WTC11 (cell line): ENCODE measurements at regions not wholly inside any gene's neighbourhood (a gene's known extent, or its start where the extent isn't known, plus 50 kb on each side); places are given as distances from the start of the nearest gene placed in this dataset.

ENCODE experiments used
- IRF2 ChIP-seq: sonication (generic); formaldehyde crosslinking; IDR thresholded peaks from 2 replicates; pipeline ENCODE4 v1.8.0; 2022; ENCODE audit warnings: low read depth, missing genetic modification reagents, borderline replicate concordance
- NR3C1 ChIP-seq: sonication (generic); formaldehyde crosslinking; conservative IDR thresholded peaks from 2 replicates; pipeline ENCODE4 v1.8.1; 2023; ENCODE audit warnings: low read depth, mild to moderate bottlenecking, missing genetic modification reagents
- OVOL2 ChIP-seq: fragments of 250-450 bp; sonication (Bioruptor Pico); IDR thresholded peaks from 2 replicates; pipeline ENCODE4 v1.9.0; 2021; ENCODE audit warnings: mild to moderate bottlenecking, borderline replicate concordance
- TF ChIP-seq, protein P1 (sequence below): fragments of 200-600 bp; IDR thresholded peaks from 2 replicates; pipeline ENCODE4 v1.8.0; 2022; ENCODE audit warnings: antibody characterized with exemption

DNA sequence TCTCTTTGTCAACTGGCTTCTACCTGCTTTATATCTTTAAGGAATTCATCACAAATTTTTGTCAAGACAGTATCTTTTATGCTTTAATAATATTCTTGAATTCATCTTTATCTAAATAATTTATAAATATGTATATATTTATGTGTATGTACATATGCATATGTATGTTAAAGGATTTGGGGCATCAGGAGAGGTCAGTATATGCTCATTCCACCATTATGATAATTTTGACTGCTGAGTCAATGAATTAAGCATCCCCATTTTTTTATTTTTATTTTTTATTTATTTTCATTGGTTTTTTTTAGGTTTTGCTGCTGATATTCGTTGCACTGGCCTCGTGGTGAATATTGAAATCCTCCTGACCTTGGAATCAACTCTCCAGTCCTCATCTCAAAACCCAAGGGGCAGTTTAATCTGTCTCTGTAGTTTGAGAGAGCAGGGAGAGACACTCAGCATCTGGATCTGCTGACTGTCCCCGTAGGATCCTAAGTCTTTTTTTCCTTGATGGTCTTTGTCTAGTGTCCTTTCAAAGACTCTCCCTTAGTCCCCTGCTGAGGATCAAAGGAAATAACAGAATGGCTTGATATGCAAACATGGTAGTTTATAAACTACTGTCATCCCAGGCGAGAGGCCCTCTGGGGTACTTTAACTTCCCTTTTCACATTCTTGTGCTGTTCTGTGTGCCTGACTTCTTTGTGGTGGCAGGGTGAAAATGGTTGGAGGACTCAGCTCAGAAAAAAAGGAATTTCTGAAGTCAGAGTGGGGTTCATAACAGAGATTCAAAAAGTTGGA is 218.7 kb downstream of the DIO2 start:
- TF ChIP-seq OVOL2 = no peak
- TF ChIP-seq, protein P1, sequence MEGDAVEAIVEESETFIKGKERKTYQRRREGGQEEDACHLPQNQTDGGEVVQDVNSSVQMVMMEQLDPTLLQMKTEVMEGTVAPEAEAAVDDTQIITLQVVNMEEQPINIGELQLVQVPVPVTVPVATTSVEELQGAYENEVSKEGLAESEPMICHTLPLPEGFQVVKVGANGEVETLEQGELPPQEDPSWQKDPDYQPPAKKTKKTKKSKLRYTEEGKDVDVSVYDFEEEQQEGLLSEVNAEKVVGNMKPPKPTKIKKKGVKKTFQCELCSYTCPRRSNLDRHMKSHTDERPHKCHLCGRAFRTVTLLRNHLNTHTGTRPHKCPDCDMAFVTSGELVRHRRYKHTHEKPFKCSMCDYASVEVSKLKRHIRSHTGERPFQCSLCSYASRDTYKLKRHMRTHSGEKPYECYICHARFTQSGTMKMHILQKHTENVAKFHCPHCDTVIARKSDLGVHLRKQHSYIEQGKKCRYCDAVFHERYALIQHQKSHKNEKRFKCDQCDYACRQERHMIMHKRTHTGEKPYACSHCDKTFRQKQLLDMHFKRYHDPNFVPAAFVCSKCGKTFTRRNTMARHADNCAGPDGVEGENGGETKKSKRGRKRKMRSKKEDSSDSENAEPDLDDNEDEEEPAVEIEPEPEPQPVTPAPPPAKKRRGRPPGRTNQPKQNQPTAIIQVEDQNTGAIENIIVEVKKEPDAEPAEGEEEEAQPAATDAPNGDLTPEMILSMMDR = no peak
- no peak for TF ChIP-seq NR3C1
- no peak for TF ChIP-seq IRF2 (CRISPR knock-in tag)
